Prostate gland (tissue), 1 donor: ENCODE measurements at regions not wholly inside any gene's neighbourhood (a gene's known extent, or its start where the extent isn't known, plus 50 kb on each side); places are given as distances from the start of the nearest gene placed in this dataset.
"Not testable (repeated sequence)": the region's sequence is repeated elsewhere in the genome, so short reads cannot be mapped to it uniquely, and the experiment has no call there.

Experiments used
- POLR2A ChIP-seq: fragments of 450-650 bp; IDR thresholded peaks from one replicate; pipeline ENCODE4 v1.6.1; 2016; ENCODE audit warnings: antibody characterized with exemption, mild to moderate bottlenecking
- POLR2AphosphoS5 ChIP-seq: sonication (generic); formaldehyde crosslinking; IDR thresholded peaks from one replicate; pipeline ENCODE4 v1.6.1; 2017; ENCODE audit warnings: antibody characterized with exemption

DNA sequence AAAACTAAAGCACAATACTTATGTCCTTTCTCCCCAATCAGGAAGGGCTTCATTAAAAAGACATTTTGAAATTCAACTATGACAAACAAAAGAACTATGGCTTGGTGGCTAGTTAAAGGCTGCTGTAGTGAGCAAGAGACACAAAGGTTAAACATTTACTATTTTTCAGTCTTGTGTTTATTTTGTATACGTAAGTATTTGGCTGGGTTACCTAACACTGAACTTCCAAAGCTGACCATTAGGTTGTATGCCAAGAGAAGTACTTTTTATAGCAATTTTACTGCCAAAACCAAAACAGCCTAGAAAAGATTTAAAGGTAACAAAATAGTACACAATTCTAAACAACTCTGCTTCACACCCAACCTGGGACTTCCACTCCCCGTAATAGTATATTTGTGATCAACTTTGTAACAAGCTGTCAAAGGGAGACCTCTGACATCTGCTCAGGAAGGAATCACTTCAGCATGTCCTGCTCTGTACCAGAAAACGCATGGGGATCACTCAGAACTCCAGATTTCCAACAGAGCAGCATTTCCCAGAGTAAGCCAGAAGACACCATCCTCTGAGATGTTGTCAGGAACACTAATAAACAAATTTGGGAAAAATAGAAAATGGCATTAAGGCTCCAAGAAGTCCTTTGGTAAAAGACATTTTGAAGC is 69.0 kb upstream of the ZSCAN2 start:
- not testable (repeated sequence) for TF ChIP-seq POLR2A, POLR2AphosphoS5
